Right lobe of liver (tissue), 6 donors: ENCODE measurements at regions not wholly inside any gene's neighbourhood (a gene's known extent, or its start where the extent isn't known, plus 50 kb on each side); places are given as distances from the start of the nearest gene placed in this dataset.

Experiments used
- ATAC-seq, 4 donors: fragments of 200-7000 bp; cut with Tn5 transposase; one replicate each; pipeline ENCODE4 v1.9.1; 2020; ENCODE audit warnings: mild to moderate bottlenecking in 4 of 4, moderate library complexity in 4 of 4
- DNase-seq, 3 donors: peaks; one replicate each; pipeline ENCODE4 v3.0.0-alpha.2; 2020
- H3K27ac ChIP-seq, 3 donors: fragments of 200-600 bp; one replicate each; pipeline ENCODE4 v1.8.0; 2022
- H3K27me3 ChIP-seq, 2 donors: fragments of 200-600 bp; one replicate each; pipeline ENCODE4 v1.8.0; 2022
- H3K36me3 ChIP-seq, 4 donors: fragments of 200-600 bp; sonication (generic) in 1 of 4; one replicate each; pipeline versions ENCODE4 v1.5.1 to v1.8.0; 2017 to 2022; ENCODE audit warnings: control low read depth in 1 of 4
- H3K4me1 ChIP-seq, 4 donors: fragments of 200-600 bp; sonication (generic) in 1 of 4; one replicate each; pipeline versions ENCODE4 v1.5.1 to v1.8.0; 2017 to 2022; ENCODE audit warnings: control low read depth in 1 of 4
- H3K4me3 ChIP-seq, 3 donors: fragments of 200-600 bp; one replicate each; pipeline ENCODE4 v1.8.0; 2022
- H3K9me3 ChIP-seq, 4 donors: fragments of 200-600 bp; sonication (generic) in 1 of 4; one replicate each; pipeline versions ENCODE4 v1.5.1 to v1.8.0; 2017 to 2022; ENCODE audit warnings: control low read depth in 1 of 4
- POLR2A ChIP-seq: fragments of 450-650 bp; IDR thresholded peaks from one replicate; pipeline ENCODE4 v1.6.1; 2017; ENCODE audit warnings: antibody characterized with exemption, mild to moderate bottlenecking
- WGBS: methylation state at CpG from one replicate; pipeline ENCODE4 v1.1.6; 2018; ENCODE audit warnings: low coverage, low lambda C conversion rate; ENCODE audit not compliant: insufficient coverage; ENCODE audit errors: missing lambda C conversion rate; 5-methylcytosine and 5-hydroxymethylcytosine counted together
- intact Hi-C, 2 donors: fragments of 100-400 bp; cut with DNase I; formaldehyde crosslinking; loops; one replicate each; pipeline versions ENCODE4 v1.11.2 to v1.14.1; 2022
- TF ChIP-seq, protein P1 (sequence below), 4 donors: fragments of 200-600 bp in 3 of 4; fragments of 450-650 bp in 1 of 4; IDR thresholded peaks; one replicate each; pipeline versions ENCODE4 v1.5.1 to v1.8.0; 2016 to 2022; ENCODE audit warnings: antibody characterized with exemption in 4 of 4, mild to moderate bottlenecking in 2 of 4
- donor health status: DM: no; HTN: yes; CAD: no.
- donor health status: DM: no; HTN: no; CAD: no.
- donor health status: DM: no; HTN: no; CAD: no.
- donor health status: DM: no; HTN: yes; CAD: no.
- donor health status: DM: no; HTN: yes; CAD: no.

DNA sequence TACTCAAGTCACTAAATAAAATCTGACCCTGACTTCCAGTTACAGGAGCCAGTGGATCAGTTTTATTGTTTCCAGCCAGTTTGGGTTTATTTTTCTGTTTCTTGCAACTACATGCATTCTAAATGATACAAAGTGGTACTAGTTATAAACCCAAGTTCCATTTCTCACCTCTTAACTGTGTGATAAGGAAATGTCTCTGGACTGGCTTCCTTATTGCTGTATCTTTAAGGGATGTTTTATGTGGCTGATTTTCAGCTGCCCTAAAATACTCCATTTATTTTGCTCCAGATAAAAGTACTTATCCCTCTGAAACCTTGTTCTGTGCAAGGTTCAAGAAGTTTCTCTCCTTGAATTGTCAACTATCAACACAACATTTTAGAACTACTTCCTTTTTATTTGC, 107.9 kb upstream of the DLX2 start:
- H3K36me3 ChIP-seq: no peaks in the 10 kb centered on the region
- ATAC-seq (no peak), DNase-seq (no peak)
- no peaks in the 10 kb centered on the region for H3K27me3 ChIP-seq
- H3K9me3 ChIP-seq: no peaks in the 10 kb centered on the region
- TF ChIP-seq, protein P1, sequence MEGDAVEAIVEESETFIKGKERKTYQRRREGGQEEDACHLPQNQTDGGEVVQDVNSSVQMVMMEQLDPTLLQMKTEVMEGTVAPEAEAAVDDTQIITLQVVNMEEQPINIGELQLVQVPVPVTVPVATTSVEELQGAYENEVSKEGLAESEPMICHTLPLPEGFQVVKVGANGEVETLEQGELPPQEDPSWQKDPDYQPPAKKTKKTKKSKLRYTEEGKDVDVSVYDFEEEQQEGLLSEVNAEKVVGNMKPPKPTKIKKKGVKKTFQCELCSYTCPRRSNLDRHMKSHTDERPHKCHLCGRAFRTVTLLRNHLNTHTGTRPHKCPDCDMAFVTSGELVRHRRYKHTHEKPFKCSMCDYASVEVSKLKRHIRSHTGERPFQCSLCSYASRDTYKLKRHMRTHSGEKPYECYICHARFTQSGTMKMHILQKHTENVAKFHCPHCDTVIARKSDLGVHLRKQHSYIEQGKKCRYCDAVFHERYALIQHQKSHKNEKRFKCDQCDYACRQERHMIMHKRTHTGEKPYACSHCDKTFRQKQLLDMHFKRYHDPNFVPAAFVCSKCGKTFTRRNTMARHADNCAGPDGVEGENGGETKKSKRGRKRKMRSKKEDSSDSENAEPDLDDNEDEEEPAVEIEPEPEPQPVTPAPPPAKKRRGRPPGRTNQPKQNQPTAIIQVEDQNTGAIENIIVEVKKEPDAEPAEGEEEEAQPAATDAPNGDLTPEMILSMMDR (IDR thresholded peaks at IDR 0.05): no peak
- no peak for TF ChIP-seq POLR2A
- intact Hi-C loops: no loop called here
- H3K4me3 ChIP-seq: no peak overlapping the region
- no peaks in the 10 kb centered on the region for H3K4me1 ChIP-seq
- no peak overlapping the region for H3K27ac ChIP-seq

DNA sequence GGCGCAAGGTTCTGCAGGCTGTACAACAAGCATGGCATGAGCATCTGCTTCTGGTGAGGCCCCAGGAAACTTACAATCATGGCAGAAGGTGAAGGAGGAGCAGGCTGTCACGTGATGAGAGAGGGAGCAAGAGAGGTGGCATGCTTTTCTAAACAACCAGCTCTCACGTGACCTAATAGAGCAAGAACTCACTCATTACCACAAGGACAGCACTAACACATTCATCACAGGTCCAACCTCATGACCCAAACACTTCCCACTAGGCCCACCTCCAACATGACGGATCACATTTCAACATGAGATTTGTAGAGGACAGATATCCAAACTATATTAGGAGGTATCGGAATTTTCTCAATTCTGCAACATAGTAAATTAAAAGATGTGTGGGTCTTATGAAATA, 108.8 kb upstream of the DLX2 start:
- Histone ChIP-seq H3K36me3 (no peaks in the 10 kb centered on the region), H3K4me3 (no peak overlapping the region), H3K9me3 (no peaks in the 10 kb centered on the region), H3K27me3 (no peaks in the 10 kb centered on the region), H3K27ac (no peak overlapping the region), H3K4me1 (no peaks in the 10 kb centered on the region)
- intact Hi-C loops: no loop called here
- 41% methylated on average over 4 of the region's 5 CpGs for WGBS
- ATAC-seq: no peak
- no peak for TF ChIP-seq POLR2A
- TF ChIP-seq, protein P1 (IDR thresholded peaks at IDR 0.05): no peak
- no peak for DNase-seq

DNA sequence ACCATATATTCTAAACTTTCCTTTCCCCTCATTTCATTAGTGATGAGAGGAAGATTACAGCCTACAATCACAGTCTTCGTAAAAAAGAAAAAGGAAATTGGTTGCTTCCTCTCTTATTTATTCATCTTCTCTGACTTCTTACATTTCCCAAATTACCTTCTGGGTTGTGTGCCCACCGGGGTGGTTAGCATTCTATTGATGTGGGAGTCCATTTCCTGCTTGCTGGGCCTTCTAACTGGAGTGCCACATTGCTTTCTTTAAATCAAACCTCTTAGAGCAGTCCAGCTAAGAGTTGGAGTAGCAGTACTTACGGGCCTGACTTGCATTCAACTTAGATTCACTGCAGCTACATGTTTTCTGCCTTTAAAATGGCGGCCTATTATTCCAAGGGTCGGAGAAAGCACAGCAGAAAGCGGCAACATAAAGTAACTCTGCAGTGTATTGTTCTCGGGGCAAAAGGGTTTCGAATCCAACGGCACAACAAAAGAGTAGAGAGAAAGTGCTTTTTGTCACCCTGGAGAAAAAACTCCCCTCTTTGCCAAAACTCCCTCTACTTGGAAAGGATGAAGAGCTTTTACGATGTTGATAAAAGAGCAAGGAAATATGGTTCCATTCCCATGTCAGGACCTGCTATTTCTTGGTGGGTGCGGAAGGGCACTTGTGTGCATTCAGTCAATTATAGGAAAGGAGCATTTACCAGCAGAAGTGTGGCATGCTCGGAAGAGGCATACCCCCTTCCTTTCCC, 110.6 kb upstream of the DLX2 start:
- ATAC-seq (no peak), DNase-seq (no peak)
- intact Hi-C loops: no loop called here
- 77% methylated on average over 12 of the region's 12 CpGs for WGBS
- no peaks in the 10 kb centered on the region for H3K9me3 ChIP-seq
- H3K4me1 ChIP-seq: no peaks in the 10 kb centered on the region
- no peak overlapping the region for H3K4me3 ChIP-seq
- H3K27me3 ChIP-seq: no peaks in the 10 kb centered on the region
- TF ChIP-seq POLR2A: no peak
- TF ChIP-seq, protein P1 (IDR thresholded peaks at IDR 0.05): no peak
- no peaks in the 10 kb centered on the region for H3K36me3 ChIP-seq
- no peak overlapping the region for H3K27ac ChIP-seq

DNA sequence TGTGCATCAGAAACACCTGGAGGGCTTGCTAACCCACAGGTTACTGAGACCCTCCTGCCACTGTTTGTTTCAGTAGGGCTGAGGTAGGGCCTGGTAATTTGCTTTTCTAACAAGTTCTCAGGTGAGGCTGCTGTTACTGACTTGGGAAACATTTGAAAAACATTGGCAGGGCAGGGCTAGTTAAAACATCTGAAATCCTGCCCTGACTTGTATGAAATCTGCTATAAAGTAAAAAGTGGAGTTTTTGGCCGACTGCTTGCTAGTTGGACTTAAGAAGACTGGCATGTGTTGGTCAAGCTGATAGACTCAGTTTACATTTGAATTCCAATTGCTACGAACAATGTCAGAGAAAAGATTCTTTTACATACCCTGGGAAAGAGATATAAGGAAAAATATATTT, 111.6 kb upstream of the DLX2 start:
- intact Hi-C loops: no loop called here
- Histone ChIP-seq H3K27ac (no peak overlapping the region), H3K36me3 (no peaks in the 10 kb centered on the region), H3K9me3 (no peaks in the 10 kb centered on the region), H3K27me3 (no peaks in the 10 kb centered on the region), H3K4me3 (no peak overlapping the region), H3K4me1 (no peaks in the 10 kb centered on the region)
- DNase-seq (no peak), ATAC-seq (no peak)
- 76% methylated on average over 2 of the region's 2 CpGs for WGBS
- TF ChIP-seq, protein P1 (IDR thresholded peaks at IDR 0.05): no peak
- TF ChIP-seq POLR2A: no peak
